PC-3 (cell line): ENCODE measurements at regions not wholly inside any gene's neighbourhood (a gene's known extent, or its start where the extent isn't known, plus 50 kb on each side); places are given as distances from the start of the nearest gene placed in this dataset.

Source experiments
- ATAC-seq: fragments of 200-7000 bp; cut with Tn5 transposase; 2 replicates; pipeline ENCODE4 v1.9.1; 2020; ENCODE audit warnings: mild to moderate bottlenecking, moderate library complexity
- BruUV-seq: library from RNA; stranded (reverse); fragments of 400-500 nt; replicated peaks from 2 replicates; lab custom pipeline; 2021; lab: Mats Ljungman, UMichigan
- CTCF ChIA-PET: fragments of 300-600 bp; sonication (Branson Sonifier 250); formaldehyde crosslinking; loops from one replicate; lab custom pipeline; 2022; ENCODE audit warnings: antibody characterized with exemption; lab: Charles Lee
- POLR2A ChIA-PET: fragments of 300-600 bp; sonication (Branson Sonifier 250); formaldehyde crosslinking; loops from one replicate; lab custom pipeline; 2022; ENCODE audit warnings: antibody characterized with exemption; ENCODE audit not compliant: unreplicated experiment; lab: Charles Lee
- DNase-seq: peaks from one replicate; pipeline ENCODE4 v3.0.0-alpha.2; 2015
- H2AFZ ChIP-seq: fragments of 300-600 bp; sonication (generic); 2 replicates; pipeline ENCODE4 v1.6.0; 2016; ENCODE audit warnings: antibody characterized with exemption, low read length
- H3F3A ChIP-seq: fragments of 300-600 bp; sonication (generic); one replicate; pipeline ENCODE4 v1.6.0; 2017; ENCODE audit warnings: antibody characterized with exemption, low read length, control low read depth, mild to moderate bottlenecking; ENCODE audit not compliant: unreplicated experiment
- H3K27ac ChIP-seq: fragments of 300-600 bp; sonication (generic); 2 replicates; pipeline ENCODE4 v1.5.1; 2016; ENCODE audit warnings: mild to moderate bottlenecking, low read length
- H3K27me3 ChIP-seq: fragments of 300-600 bp; sonication (generic); 2 replicates; pipeline ENCODE4 v1.6.1; 2016; ENCODE audit warnings: low read length, mixed read lengths
- H3K36me3 ChIP-seq: fragments of 300-600 bp; sonication (generic); 2 replicates; pipeline ENCODE4 v1.6.1; 2016; ENCODE audit warnings: low read depth, mixed run types, low read length, mixed read lengths
- H3K4me1 ChIP-seq: fragments of 300-600 bp; sonication (generic); 2 replicates; pipeline ENCODE4 v1.5.1; 2016; ENCODE audit warnings: low read length; ENCODE audit not compliant: insufficient read depth
- H3K4me2 ChIP-seq: fragments of 300-600 bp; sonication (generic); 2 replicates; pipeline ENCODE4 v1.6.0; 2016; ENCODE audit warnings: low read length
- H3K4me3 ChIP-seq: fragments of 300-600 bp; sonication (generic); 2 replicates; pipeline ENCODE4 v1.5.1; 2016; ENCODE audit warnings: mild to moderate bottlenecking, low read length, mixed read lengths
- H3K79me2 ChIP-seq: fragments of 300-600 bp; sonication (generic); 2 replicates; pipeline ENCODE4 v1.6.1; 2017; ENCODE audit warnings: low read length, mixed read lengths
- H3K9ac ChIP-seq: fragments of 300-600 bp; sonication (generic); 2 replicates; pipeline ENCODE4 v1.6.0; 2016; ENCODE audit warnings: mild to moderate bottlenecking, low read length
- H3K9me2 ChIP-seq: fragments of 300-600 bp; sonication (generic); replicated peaks from 2 replicates; pipeline ENCODE4 v1.6.1; 2016; ENCODE audit warnings: mixed run types, low read length, mixed read lengths
- H3K9me3 ChIP-seq: fragments of 300-600 bp; sonication (generic); 2 replicates; pipeline ENCODE4 v1.6.1; 2016; ENCODE audit warnings: low read length, mixed read lengths
- H4K20me1 ChIP-seq: fragments of 300-600 bp; sonication (generic); 2 replicates; pipeline ENCODE4 v1.6.1; 2016; ENCODE audit warnings: low read length, mixed read lengths
- CTCF ChIP-seq: fragments of 300-600 bp; sonication (generic); conservative IDR thresholded peaks from 2 replicates; pipeline ENCODE4 v1.5.1; 2017; ENCODE audit warnings: antibody characterized with exemption, low read depth, mild to moderate bottlenecking, low read length
- EZH2 ChIP-seq: fragments of 300-600 bp; sonication (generic); IDR thresholded peaks from one replicate; pipeline ENCODE4 v1.6.1; 2017; ENCODE audit warnings: antibody characterized with exemption, mild to moderate bottlenecking, low read length; ENCODE audit not compliant: unreplicated experiment
- EZH2phosphoT487 ChIP-seq: fragments of 300-600 bp; sonication (generic); IDR thresholded peaks from 2 replicates; pipeline ENCODE4 v1.6.1; 2018; ENCODE audit warnings: mild to moderate bottlenecking, antibody characterized with exemption, low read length, borderline replicate concordance
- intact Hi-C: fragments of 100-400 bp; cut with micrococcal nuclease; formaldehyde crosslinking; loops from 2 replicates; pipeline ENCODE4 v1.9.0; 2023

GRCh38 chr4:8723222-8723980, 130.8 kb downstream of the CPZ start:
- no peaks in the 10 kb centered on the region for H3F3A ChIP-seq
- no peak overlapping the region for H3K4me2 ChIP-seq
- H3K4me3 ChIP-seq, result no peak overlapping the region
- TF ChIP-seq EZH2phosphoT487 (no peak), EZH2 (no peak), CTCF (no peak)
- no peak overlapping the region for H3K9ac ChIP-seq
- no peaks in the 10 kb centered on the region for H3K36me3 ChIP-seq
- no TSS peak for BruUV-seq
- H3K4me1 ChIP-seq, result no peaks in the 10 kb centered on the region
- no peaks in the 10 kb centered on the region for H4K20me1 ChIP-seq
- intact Hi-C loops, result no loop called here
- no peaks in the 10 kb centered on the region for H3K9me3 ChIP-seq
- DNase-seq (no peak), ATAC-seq (no peak)
- no peak overlapping the region for H3K27ac ChIP-seq
- POLR2A ChIA-PET, result no interaction called here
- CTCF ChIA-PET, result no interaction called here
- H3K27me3 ChIP-seq, result peaks cover 54% of the 10 kb centered on the region
- no peak overlapping the region for H2AFZ ChIP-seq
- no peaks in the 10 kb centered on the region for H3K79me2 ChIP-seq
- no peaks in the 10 kb centered on the region for H3K9me2 ChIP-seq

DNA sequence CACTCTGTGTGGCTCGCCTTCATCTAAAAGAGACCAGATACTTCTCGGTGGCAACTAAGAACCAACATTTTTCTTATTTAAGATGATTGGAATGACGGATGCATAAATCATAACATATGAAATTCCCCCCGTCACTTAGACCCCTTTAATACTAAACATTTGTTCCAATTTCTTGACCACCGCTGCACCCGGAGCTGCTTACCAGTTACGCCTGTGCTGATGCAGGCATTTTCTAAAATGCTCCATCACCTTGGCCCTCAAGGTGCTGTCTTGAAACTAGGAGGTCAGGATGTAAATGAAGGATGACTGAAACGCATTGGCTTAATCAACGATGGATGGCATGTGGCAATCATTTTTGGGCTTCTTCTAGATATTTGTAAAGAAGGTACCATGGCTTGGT, 130.0 kb downstream of the CPZ start:
- Histone ChIP-seq H3K27ac (no peak overlapping the region), H3K36me3 (no peaks in the 10 kb centered on the region), H3F3A (no peaks in the 10 kb centered on the region), H3K4me3 (no peak overlapping the region), H3K4me1 (no peaks in the 10 kb centered on the region), H3K79me2 (no peaks in the 10 kb centered on the region), H3K9me2 (no peaks in the 10 kb centered on the region), H3K4me2 (no peak overlapping the region), H3K27me3 (peaks cover 54% of the 10 kb centered on the region), H3K9ac (no peak overlapping the region), H4K20me1 (no peaks in the 10 kb centered on the region), H2AFZ (no peak overlapping the region), H3K9me3 (no peaks in the 10 kb centered on the region)
- intact Hi-C loops, result no loop called here
- ATAC-seq (no peak), DNase-seq (no peak)
- ChIA-PET POLR2A (no interaction called here), CTCF (no interaction called here)
- TF ChIP-seq CTCF, result no peak
- no peak for TF ChIP-seq EZH2
- no peak for TF ChIP-seq EZH2phosphoT487
- BruUV-seq, result no TSS peak

DNA sequence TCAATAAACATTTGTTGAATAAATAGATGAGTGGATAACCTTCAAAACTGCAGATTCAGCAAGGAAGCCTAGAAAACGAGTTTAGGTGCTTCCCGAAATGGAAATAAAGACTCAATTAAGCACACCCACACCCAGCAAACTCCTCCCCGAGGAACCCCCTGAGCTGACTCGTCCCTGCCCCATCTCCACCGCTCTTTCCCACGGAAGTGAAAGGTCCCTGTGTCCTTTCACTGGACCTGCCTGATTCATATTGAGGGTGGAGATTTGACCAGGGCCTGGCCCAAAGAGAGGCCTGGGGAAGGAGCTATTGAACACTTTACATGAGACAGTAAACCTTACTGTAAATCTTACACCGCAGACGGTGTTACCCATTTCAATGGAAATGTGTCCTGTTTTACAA, 129.1 kb downstream of the CPZ start:
- no TSS peak for BruUV-seq

More for the DNA sequence above, 129.1 kb downstream of the CPZ start:
- Histone ChIP-seq H3K9ac (no peak overlapping the region), H3K27ac (no peak overlapping the region), H3K36me3 (no peaks in the 10 kb centered on the region), H3K79me2 (no peaks in the 10 kb centered on the region), H3K27me3 (peaks cover 58% of the 10 kb centered on the region), H3K4me3 (no peak overlapping the region), H2AFZ (no peak overlapping the region), H3K4me2 (no peak overlapping the region), H3K9me2 (no peaks in the 10 kb centered on the region), H3K4me1 (no peaks in the 10 kb centered on the region), H3K9me3 (no peaks in the 10 kb centered on the region), H3F3A (no peaks in the 10 kb centered on the region), H4K20me1 (no peaks in the 10 kb centered on the region)
- POLR2A ChIA-PET, result no interaction called here
- CTCF ChIA-PET, result no interaction called here
- no peak for TF ChIP-seq CTCF
- TF ChIP-seq EZH2, result no peak
- no peak for TF ChIP-seq EZH2phosphoT487
- DNase-seq, result no peak
- intact Hi-C loops, result no loop called here
- ATAC-seq, result no peak
